HG03469 (cell line): ENCODE measurements at regions not wholly inside any gene's neighbourhood (a gene's known extent, or its start where the extent isn't known, plus 50 kb on each side); places are given as distances from the start of the nearest gene placed in this dataset.

Source experiments
- ATAC-seq: cut with Tn5 transposase; IDR thresholded peaks from one replicate; pipeline ENCODE4 v1.9.1; 2021; ENCODE audit warnings: mild to moderate bottlenecking, moderate library complexity, moderate number of reproducible peaks; ENCODE audit not compliant: unreplicated experiment

- ATAC-seq: no peak
Measured at GRCh38 chr16:79912592-79913310, 312.2 kb upstream of the MAF start.

GRCh38 chr16:79911660-79912059 lies 311.1 kb upstream of the MAF start:
- ATAC-seq: no peak

- ATAC-seq: no peak
Measured at GRCh38 chr16:79909571-79909970, 309.0 kb upstream of the MAF start.

- ATAC-seq: no peak
Measured at GRCh38 chr16:79903471-79903870, 302.9 kb upstream of the MAF start.

GRCh38 chr16:79902351-79902750 lies 301.8 kb upstream of the MAF start:
- ATAC-seq: no peak

- ATAC-seq: no peak
Measured at GRCh38 chr16:79901522-79901921, 301.0 kb upstream of the MAF start.

GRCh38 chr16:79899716-79900115 lies 299.2 kb upstream of the MAF start:
- ATAC-seq: no peak

- no peak for ATAC-seq
Measured at GRCh38 chr16:79899316-79899715, 298.8 kb upstream of the MAF start.

GRCh38 chr16:79898703-79899102 lies 298.2 kb upstream of the MAF start:
- no peak for ATAC-seq

- ATAC-seq: no peak
Measured at GRCh38 chr16:79897453-79898146, 297.1 kb upstream of the MAF start.

GRCh38 chr16:79897104-79897452 lies 296.5 kb upstream of the MAF start:
- ATAC-seq: no peak

GRCh38 chr16:79895917-79896203 lies 295.3 kb upstream of the MAF start:
- ATAC-seq: no peak

GRCh38 chr16:79895053-79895916 lies 294.7 kb upstream of the MAF start:
- no peak for ATAC-seq

- ATAC-seq: no peak
Measured at GRCh38 chr16:79893445-79893844, 292.9 kb upstream of the MAF start.

GRCh38 chr16:79892278-79892677 lies 291.7 kb upstream of the MAF start:
- no peak for ATAC-seq

GRCh38 chr16:79891458-79891857 lies 290.9 kb upstream of the MAF start:
- no peak for ATAC-seq

GRCh38 chr16:79887541-79888540 lies 287.3 kb upstream of the MAF start:
- no peak for ATAC-seq

GRCh38 chr16:79885320-79885719 lies 284.8 kb upstream of the MAF start:
- no peak for ATAC-seq

- ATAC-seq: no peak
Measured at GRCh38 chr16:79883494-79883893, 283.0 kb upstream of the MAF start.

- no peak for ATAC-seq
Measured at GRCh38 chr16:79882340-79883005, 281.9 kb upstream of the MAF start.
